SK-N-SH (cell line): ENCODE measurements at regions not wholly inside any gene's neighbourhood (a gene's known extent, or its start where the extent isn't known, plus 50 kb on each side); places are given as distances from the start of the nearest gene placed in this dataset.

Experiments used
- CTCF ChIA-PET: fragments of 300-600, 350-600 bp; formaldehyde crosslinking; extraction: SDS; loops from one replicate; lab custom pipeline; 2021; lab: Yijun Ruan, JAX
- POLR2A ChIA-PET: fragments of 350-600 bp; sonication (Branson Sonifier 250); formaldehyde crosslinking; extraction: SDS; loops from one replicate; lab custom pipeline; 2020; ENCODE audit warnings: antibody characterized with exemption, inconsistent platforms; lab: Yijun Ruan, JAX
- DNase-seq: peaks from one replicate; pipeline ENCODE4 v3.0.0; 2012
- H2AFZ ChIP-seq: fragments of 200-600 bp; sonication (generic); 2 replicates; pipeline ENCODE4 v1.8.1; 2016; ENCODE audit warnings: antibody characterized with exemption, mild to moderate bottlenecking, low read depth
- H3F3A ChIP-seq: fragments of 200-600 bp; sonication (generic); replicated peaks from 2 replicates; pipeline ENCODE3; 2016; ENCODE audit warnings: antibody characterized with exemption, mild to moderate bottlenecking; ENCODE audit not compliant: insufficient read depth
- H3K27ac ChIP-seq, 2 experiments: fragments of 200-500 bp in 1 of 2; fragments of 200-600 bp in 1 of 2; sonication (Bioruptor generic) in 1 of 2; sonication (generic), shearing (Covaris generic) in 1 of 2; 2 replicates each; pipeline versions ENCODE4 v1.5.1 to v1.6.1; 2014 to 2016; ENCODE audit warnings: low read depth in 2 of 2, inconsistent platforms in 1 of 2, low read length in 1 of 2, mild to moderate bottlenecking in 1 of 2, mixed read lengths in 1 of 2
- H3K27me3 ChIP-seq: fragments of 200-600 bp; sonication (generic), shearing (Covaris generic); 2 replicates; pipeline ENCODE4 v1.6.1; 2016; ENCODE audit warnings: mixed run types; ENCODE audit not compliant: insufficient read depth
- H3K36me3 ChIP-seq, 2 experiments: fragments of 200-500 bp in 1 of 2; fragments of 200-600 bp in 1 of 2; sonication (Bioruptor generic) in 1 of 2; sonication (generic) in 1 of 2; replicated peaks in 1 of 2; 2 replicates each; pipeline versions ENCODE3 to v1.5.1; 2014 to 2016; ENCODE audit warnings: low read length in 1 of 2, mild to moderate bottlenecking in 1 of 2; ENCODE audit not compliant: insufficient read depth in 2 of 2, control insufficient read depth in 1 of 2
- H3K4me1 ChIP-seq, 2 experiments: fragments of 200-500 bp in 1 of 2; fragments of 200-600 bp in 1 of 2; sonication (Bioruptor generic) in 1 of 2; sonication (generic), shearing (Covaris generic) in 1 of 2; 2 replicates each; pipeline versions ENCODE4 v1.5.1 to v1.6.1; 2014 to 2016; ENCODE audit warnings: low read depth in 1 of 2, low read length in 1 of 2, mixed run types in 1 of 2; ENCODE audit not compliant: insufficient read depth in 2 of 2, control insufficient read depth in 1 of 2
- H3K4me2 ChIP-seq: fragments of 200-600 bp; sonication (generic), shearing (Covaris generic); 2 replicates; pipeline ENCODE4 v1.6.1; 2017; ENCODE audit warnings: mixed run types
- H3K4me3 ChIP-seq, 2 experiments: fragments of 200-500 bp in 1 of 2; fragments of 200-600 bp in 1 of 2; sonication (Bioruptor generic) in 1 of 2; sonication (generic), shearing (Covaris generic) in 1 of 2; 2 replicates each; pipeline versions ENCODE4 v1.5.1 to v1.8.1; 2014 to 2016; ENCODE audit warnings: low read depth in 2 of 2, inconsistent platforms in 1 of 2, low read length in 1 of 2, mild to moderate bottlenecking in 1 of 2, mixed read lengths in 1 of 2, moderate library complexity in 1 of 2
- H3K79me2 ChIP-seq: fragments of 200-600 bp; sonication (generic); 2 replicates; pipeline ENCODE4 v1.8.1; 2017; ENCODE audit warnings: mild to moderate bottlenecking; ENCODE audit not compliant: insufficient read depth
- H3K9ac ChIP-seq: fragments of 200-600 bp; sonication (generic); 2 replicates; pipeline ENCODE4 v1.6.1; 2017; ENCODE audit warnings: mixed run types
- H3K9me2 ChIP-seq: fragments of 200-600 bp; sonication (generic); 2 replicates; pipeline ENCODE4 v1.6.1; 2017; ENCODE audit warnings: mixed run types
- H3K9me3 ChIP-seq: fragments of 200-600 bp; sonication (generic); 2 replicates; pipeline ENCODE4 v1.6.1; 2017; ENCODE audit warnings: mixed run types, mild to moderate bottlenecking, moderate library complexity
- H4K20me1 ChIP-seq: fragments of 200-600 bp; sonication (generic); 2 replicates; pipeline ENCODE4 v1.6.1; 2017; ENCODE audit warnings: mild to moderate bottlenecking, mixed run types; ENCODE audit not compliant: insufficient read depth
- EP300 ChIP-seq, 2 experiments: IDR thresholded peaks; 2 replicates each; pipeline versions ENCODE4 v1.4.0 to v1.6.1; 2012; ENCODE audit warnings: borderline replicate concordance in 1 of 2, low read depth in 1 of 2, low read length in 1 of 2
- EZH2phosphoT487 ChIP-seq: fragments of 200-600 bp; sonication (generic); IDR thresholded peaks from 2 replicates; pipeline ENCODE4 v1.6.1; 2017; ENCODE audit warnings: low read depth, mixed run types, mild to moderate bottlenecking, antibody characterized with exemption, moderate library complexity, borderline replicate concordance
- FOXJ3 ChIP-seq: sonication (generic); formaldehyde crosslinking; IDR thresholded peaks from 2 replicates; pipeline ENCODE4 v1.5.1; 2020; ENCODE audit warnings: mild to moderate bottlenecking, missing genetic modification reagents
- FOXM1 ChIP-seq: IDR thresholded peaks from 2 replicates; pipeline ENCODE4 v1.4.0; 2012; ENCODE audit warnings: low read depth, mild to moderate bottlenecking
- RAD21 ChIP-seq: IDR thresholded peaks from 2 replicates; pipeline ENCODE4 v1.6.1; 2012; ENCODE audit warnings: mild to moderate bottlenecking, low read length
- RXRA ChIP-seq: IDR thresholded peaks from 2 replicates; pipeline ENCODE4 v1.4.0; 2012; ENCODE audit warnings: low read depth, mild to moderate bottlenecking, borderline replicate concordance
- TAF1 ChIP-seq: IDR thresholded peaks from 2 replicates; pipeline ENCODE4 v1.6.1; 2012; ENCODE audit warnings: low read depth, mild to moderate bottlenecking, low read length, moderate library complexity, borderline replicate concordance
- YY1 ChIP-seq: IDR thresholded peaks from 2 replicates; pipeline ENCODE4 v1.4.0; 2012; ENCODE audit warnings: low read depth, mild to moderate bottlenecking
- WGBS: methylation state at CpG from one replicate; pipeline ENCODE4 v1.1.6; 2017; ENCODE audit warnings: low lambda C conversion rate; 5-methylcytosine and 5-hydroxymethylcytosine counted together
- TF ChIP-seq, protein P1 (sequence below): fragments of 150-350 bp; IDR thresholded peaks from 2 replicates; pipeline ENCODE4 v1.6.1; 2017; ENCODE audit warnings: antibody characterized with exemption, low read length, low read depth, borderline replicate concordance
- TF ChIP-seq, protein P2 (sequence below): IDR thresholded peaks from 2 replicates; pipeline ENCODE4 v1.4.0; 2012; ENCODE audit warnings: low read depth, borderline replicate concordance
- TF ChIP-seq, protein P3 (sequence below): fragments of 200-600 bp; sonication (generic); IDR thresholded peaks from 2 replicates; pipeline ENCODE4 v1.6.1; 2017; ENCODE audit warnings: antibody characterized with exemption, mild to moderate bottlenecking, moderate library complexity
- TF ChIP-seq, protein P4 (sequence below): IDR thresholded peaks from 2 replicates; pipeline ENCODE4 v1.4.0; 2012; ENCODE audit warnings: low read depth, borderline replicate concordance
- TF ChIP-seq, protein P5 (sequence below): IDR thresholded peaks from 2 replicates; pipeline ENCODE4 v1.6.1; 2012; ENCODE audit warnings: mild to moderate bottlenecking, low read depth, low read length, moderate library complexity

DNA sequence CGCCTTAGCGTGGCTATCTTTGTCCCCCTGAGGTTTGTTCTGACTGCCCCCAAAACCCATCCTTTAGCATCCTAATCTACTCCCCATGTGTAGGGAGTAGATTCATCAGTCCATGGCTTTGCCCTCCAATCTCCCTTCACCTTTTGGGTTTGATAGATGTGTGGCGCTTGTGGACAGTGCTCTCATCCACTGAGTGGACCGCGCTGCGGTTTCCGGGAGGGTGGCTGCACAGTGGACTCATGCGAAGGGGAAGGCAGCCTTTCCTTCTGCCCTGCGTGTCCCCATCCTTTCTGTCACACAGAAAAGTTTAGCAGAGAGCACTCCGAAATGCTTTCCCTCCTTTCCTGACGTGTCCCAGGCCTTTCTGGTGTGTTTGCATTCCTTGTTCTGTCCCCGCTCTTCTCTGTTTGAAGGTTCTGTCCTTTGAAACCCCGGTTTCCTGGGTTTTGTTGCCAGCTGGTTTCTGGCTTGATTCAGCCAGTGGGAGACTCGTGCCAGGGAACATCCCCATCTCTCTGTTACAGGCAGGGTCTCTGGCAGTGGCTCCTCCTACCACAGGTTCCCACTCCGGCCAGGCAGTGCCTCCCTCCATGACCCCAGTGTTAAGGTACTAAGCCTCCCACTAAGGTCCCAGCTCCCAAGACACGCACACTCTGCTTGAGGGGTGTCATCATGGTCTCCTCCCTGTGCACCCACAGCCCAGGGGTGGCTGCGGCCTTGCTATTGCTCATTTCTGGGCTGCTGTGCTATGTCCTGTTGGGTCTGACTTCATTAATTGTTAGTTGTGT lies 547.7 kb upstream of the DPP6 start:
- ChIA-PET POLR2A (no interaction called here), CTCF (no interaction called here)
- no peaks in the 10 kb centered on the region for H3F3A ChIP-seq
- H3K4me1 ChIP-seq = no peaks in the 10 kb centered on the region
- H3K36me3 ChIP-seq = no peaks in the 10 kb centered on the region
- no peak overlapping the region for H3K4me2 ChIP-seq
- H3K9me3 ChIP-seq = 0 out of 2 replicates have a peak, but pooled peaks cover 3% of the 10 kb centered on the region
- DNase-seq = no peak
- H3K9ac ChIP-seq = no peak overlapping the region
- H3K27ac ChIP-seq = no peak overlapping the region
- H3K27me3 ChIP-seq = no peaks in the 10 kb centered on the region
- no peaks in the 10 kb centered on the region for H3K9me2 ChIP-seq
- TF ChIP-seq, protein P1, sequence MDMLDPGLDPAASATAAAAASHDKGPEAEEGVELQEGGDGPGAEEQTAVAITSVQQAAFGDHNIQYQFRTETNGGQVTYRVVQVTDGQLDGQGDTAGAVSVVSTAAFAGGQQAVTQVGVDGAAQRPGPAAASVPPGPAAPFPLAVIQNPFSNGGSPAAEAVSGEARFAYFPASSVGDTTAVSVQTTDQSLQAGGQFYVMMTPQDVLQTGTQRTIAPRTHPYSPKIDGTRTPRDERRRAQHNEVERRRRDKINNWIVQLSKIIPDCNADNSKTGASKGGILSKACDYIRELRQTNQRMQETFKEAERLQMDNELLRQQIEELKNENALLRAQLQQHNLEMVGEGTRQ = no peak
- TF ChIP-seq, protein P2, sequence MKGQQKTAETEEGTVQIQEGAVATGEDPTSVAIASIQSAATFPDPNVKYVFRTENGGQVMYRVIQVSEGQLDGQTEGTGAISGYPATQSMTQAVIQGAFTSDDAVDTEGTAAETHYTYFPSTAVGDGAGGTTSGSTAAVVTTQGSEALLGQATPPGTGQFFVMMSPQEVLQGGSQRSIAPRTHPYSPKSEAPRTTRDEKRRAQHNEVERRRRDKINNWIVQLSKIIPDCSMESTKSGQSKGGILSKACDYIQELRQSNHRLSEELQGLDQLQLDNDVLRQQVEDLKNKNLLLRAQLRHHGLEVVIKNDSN = no peak
- TF ChIP-seq YY1 (no peak), RAD21 (no peak), RXRA (no peak), FOXJ3 (CRISPR knock-in tag) (no peak), EP300 (IDR thresholded peaks at IDR 0.05; ENCODE audit: borderline replicate concordance in 1 of 2, low read depth in 1 of 2, low read length in 1 of 2) (no peak), FOXM1 (no peak), TAF1 (no peak), EZH2phosphoT487 (no peak)
- TF ChIP-seq, protein P3, sequence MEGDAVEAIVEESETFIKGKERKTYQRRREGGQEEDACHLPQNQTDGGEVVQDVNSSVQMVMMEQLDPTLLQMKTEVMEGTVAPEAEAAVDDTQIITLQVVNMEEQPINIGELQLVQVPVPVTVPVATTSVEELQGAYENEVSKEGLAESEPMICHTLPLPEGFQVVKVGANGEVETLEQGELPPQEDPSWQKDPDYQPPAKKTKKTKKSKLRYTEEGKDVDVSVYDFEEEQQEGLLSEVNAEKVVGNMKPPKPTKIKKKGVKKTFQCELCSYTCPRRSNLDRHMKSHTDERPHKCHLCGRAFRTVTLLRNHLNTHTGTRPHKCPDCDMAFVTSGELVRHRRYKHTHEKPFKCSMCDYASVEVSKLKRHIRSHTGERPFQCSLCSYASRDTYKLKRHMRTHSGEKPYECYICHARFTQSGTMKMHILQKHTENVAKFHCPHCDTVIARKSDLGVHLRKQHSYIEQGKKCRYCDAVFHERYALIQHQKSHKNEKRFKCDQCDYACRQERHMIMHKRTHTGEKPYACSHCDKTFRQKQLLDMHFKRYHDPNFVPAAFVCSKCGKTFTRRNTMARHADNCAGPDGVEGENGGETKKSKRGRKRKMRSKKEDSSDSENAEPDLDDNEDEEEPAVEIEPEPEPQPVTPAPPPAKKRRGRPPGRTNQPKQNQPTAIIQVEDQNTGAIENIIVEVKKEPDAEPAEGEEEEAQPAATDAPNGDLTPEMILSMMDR = no peak
- TF ChIP-seq, protein P4, sequence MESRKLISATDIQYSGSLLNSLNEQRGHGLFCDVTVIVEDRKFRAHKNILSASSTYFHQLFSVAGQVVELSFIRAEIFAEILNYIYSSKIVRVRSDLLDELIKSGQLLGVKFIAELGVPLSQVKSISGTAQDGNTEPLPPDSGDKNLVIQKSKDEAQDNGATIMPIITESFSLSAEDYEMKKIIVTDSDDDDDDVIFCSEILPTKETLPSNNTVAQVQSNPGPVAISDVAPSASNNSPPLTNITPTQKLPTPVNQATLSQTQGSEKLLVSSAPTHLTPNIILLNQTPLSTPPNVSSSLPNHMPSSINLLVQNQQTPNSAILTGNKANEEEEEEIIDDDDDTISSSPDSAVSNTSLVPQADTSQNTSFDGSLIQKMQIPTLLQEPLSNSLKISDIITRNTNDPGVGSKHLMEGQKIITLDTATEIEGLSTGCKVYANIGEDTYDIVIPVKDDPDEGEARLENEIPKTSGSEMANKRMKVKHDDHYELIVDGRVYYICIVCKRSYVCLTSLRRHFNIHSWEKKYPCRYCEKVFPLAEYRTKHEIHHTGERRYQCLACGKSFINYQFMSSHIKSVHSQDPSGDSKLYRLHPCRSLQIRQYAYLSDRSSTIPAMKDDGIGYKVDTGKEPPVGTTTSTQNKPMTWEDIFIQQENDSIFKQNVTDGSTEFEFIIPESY = no peak
- TF ChIP-seq, protein P5, sequence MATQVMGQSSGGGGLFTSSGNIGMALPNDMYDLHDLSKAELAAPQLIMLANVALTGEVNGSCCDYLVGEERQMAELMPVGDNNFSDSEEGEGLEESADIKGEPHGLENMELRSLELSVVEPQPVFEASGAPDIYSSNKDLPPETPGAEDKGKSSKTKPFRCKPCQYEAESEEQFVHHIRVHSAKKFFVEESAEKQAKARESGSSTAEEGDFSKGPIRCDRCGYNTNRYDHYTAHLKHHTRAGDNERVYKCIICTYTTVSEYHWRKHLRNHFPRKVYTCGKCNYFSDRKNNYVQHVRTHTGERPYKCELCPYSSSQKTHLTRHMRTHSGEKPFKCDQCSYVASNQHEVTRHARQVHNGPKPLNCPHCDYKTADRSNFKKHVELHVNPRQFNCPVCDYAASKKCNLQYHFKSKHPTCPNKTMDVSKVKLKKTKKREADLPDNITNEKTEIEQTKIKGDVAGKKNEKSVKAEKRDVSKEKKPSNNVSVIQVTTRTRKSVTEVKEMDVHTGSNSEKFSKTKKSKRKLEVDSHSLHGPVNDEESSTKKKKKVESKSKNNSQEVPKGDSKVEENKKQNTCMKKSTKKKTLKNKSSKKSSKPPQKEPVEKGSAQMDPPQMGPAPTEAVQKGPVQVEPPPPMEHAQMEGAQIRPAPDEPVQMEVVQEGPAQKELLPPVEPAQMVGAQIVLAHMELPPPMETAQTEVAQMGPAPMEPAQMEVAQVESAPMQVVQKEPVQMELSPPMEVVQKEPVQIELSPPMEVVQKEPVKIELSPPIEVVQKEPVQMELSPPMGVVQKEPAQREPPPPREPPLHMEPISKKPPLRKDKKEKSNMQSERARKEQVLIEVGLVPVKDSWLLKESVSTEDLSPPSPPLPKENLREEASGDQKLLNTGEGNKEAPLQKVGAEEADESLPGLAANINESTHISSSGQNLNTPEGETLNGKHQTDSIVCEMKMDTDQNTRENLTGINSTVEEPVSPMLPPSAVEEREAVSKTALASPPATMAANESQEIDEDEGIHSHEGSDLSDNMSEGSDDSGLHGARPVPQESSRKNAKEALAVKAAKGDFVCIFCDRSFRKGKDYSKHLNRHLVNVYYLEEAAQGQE = no peak
- H2AFZ ChIP-seq = no peak overlapping the region
- H4K20me1 ChIP-seq = no peaks in the 10 kb centered on the region
- no peak overlapping the region for H3K4me3 ChIP-seq
- no peaks in the 10 kb centered on the region for H3K79me2 ChIP-seq
- 26% methylated on average over 17 of the region's 17 CpGs for whole genome bisulfite sequencing
